Heart left ventricle (tissue), 13 donors: ENCODE measurements at regions not wholly inside any gene's neighbourhood (a gene's known extent, or its start where the extent isn't known, plus 50 kb on each side); places are given as distances from the start of the nearest gene placed in this dataset.

Experiments
- POLR2A ChIP-seq, 2 donors: fragments of 450-650 bp; IDR thresholded peaks; one replicate each; pipeline ENCODE4 v1.6.1; 2017; ENCODE audit warnings: antibody characterized with exemption in 2 of 2, mild to moderate bottlenecking in 2 of 2, moderate library complexity in 2 of 2
- TF ChIP-seq, protein P1 (sequence below), 12 donors: fragments of 200-600 bp; sonication (generic) in 4 of 12; IDR thresholded peaks; one replicate each; pipeline versions ENCODE4 v1.5.0 to v1.8.0; 2018 to 2022; ENCODE audit warnings: antibody characterized with exemption in 12 of 12, mild to moderate bottlenecking in 5 of 12
- donor health status: ischemic (EF 13 %, LVEDD 7.1; RV severe dilation, severe dysfunction).
- donor health status: DM: no; HTN: yes; CAD: no.
- donor health status: DM: no; HTN: no; CAD: no.
- donor health status: ischemic (EF 25% LVEDD 6.9; RV normal size, moderate dysfunction).
- donor health status: ischemic (EF 25% LVEDD 5.7; RV mildly dilated, moderate dysfunction).
- donor health status: ischemic (EF 35%, LVEDD 5.7; RV mildly dilated, moderate dysfunction).
- donor health status: nonischemic (EF 11% LVEDD 7.7; RV severe dilation, severe dysfunction).
- donor health status: DM: yes; HTN: yes; CAD: no.
- donor health status: PGD.
- donor health status: ischemic (EF 29% LVEDD 5.4; RV normal size, mild dysfunction).
- donor health status: nonischemic (EF 23%, LVEDD 6.1; RV moderate dilation, normal function).

DNA sequence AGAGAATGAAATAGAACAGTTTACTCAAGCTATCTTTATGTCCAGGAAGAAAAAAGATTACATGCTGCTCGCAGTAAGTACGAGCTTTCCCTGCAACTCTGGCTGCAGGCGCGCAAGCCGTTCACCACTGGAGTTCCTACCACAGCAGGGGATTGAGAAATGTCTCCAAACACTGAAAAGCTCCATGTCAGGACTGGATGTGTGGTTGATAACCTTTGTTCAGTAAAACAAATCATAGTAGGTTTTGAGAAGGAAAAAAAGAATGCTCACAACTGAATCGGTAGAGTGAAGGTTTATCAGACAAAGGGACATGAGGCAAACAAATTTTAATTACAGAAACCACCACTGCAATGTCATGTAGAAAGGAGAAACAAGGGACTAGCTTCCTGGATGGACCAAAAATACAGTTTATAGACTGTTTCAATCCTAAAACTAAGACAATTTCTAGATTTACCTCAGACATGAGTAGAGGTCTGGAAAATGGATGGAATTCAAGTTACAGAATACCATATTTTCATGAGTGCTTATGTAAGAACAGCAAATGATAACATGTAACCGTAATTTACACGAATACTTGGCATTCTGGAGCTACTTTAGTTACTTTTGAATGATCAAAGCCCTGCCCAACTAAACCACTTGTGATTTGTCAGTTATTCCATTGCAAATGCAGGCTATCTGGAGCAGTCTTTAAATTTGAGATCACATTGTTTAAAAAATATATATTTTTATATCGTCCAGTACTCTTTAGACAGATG is 471.1 kb downstream of the SHQ1 start:
- no peak for TF ChIP-seq POLR2A (IDR thresholded peaks at IDR 0.05)
- TF ChIP-seq, protein P1, sequence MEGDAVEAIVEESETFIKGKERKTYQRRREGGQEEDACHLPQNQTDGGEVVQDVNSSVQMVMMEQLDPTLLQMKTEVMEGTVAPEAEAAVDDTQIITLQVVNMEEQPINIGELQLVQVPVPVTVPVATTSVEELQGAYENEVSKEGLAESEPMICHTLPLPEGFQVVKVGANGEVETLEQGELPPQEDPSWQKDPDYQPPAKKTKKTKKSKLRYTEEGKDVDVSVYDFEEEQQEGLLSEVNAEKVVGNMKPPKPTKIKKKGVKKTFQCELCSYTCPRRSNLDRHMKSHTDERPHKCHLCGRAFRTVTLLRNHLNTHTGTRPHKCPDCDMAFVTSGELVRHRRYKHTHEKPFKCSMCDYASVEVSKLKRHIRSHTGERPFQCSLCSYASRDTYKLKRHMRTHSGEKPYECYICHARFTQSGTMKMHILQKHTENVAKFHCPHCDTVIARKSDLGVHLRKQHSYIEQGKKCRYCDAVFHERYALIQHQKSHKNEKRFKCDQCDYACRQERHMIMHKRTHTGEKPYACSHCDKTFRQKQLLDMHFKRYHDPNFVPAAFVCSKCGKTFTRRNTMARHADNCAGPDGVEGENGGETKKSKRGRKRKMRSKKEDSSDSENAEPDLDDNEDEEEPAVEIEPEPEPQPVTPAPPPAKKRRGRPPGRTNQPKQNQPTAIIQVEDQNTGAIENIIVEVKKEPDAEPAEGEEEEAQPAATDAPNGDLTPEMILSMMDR (IDR thresholded peaks at IDR 0.05) = no peak
